Liver (tissue), 8 donors: ENCODE measurements at regions not wholly inside any gene's neighbourhood (a gene's known extent, or its start where the extent isn't known, plus 50 kb on each side); places are given as distances from the start of the nearest gene placed in this dataset.

Experiments
- DNase-seq: peaks from one replicate; pipeline ENCODE4 v3.0.0-alpha.2; 2017; ENCODE audit warnings: low spot score
- H3K27ac ChIP-seq, 2 donors: one replicate each; pipeline ENCODE4 v1.7.0; 2013; ENCODE audit warnings: inconsistent platforms in 2 of 2, low read length in 2 of 2, control low read depth in 1 of 2, low read depth in 1 of 2, mild to moderate bottlenecking in 1 of 2
- H3K27me3 ChIP-seq, 4 donors: one replicate each; pipeline versions ENCODE4 v1.6.1 to v1.7.0; 2013; ENCODE audit warnings: low read length in 3 of 4, inconsistent platforms in 1 of 4, mild to moderate bottlenecking in 1 of 4, moderate library complexity in 1 of 4; ENCODE audit not compliant: control insufficient read depth in 4 of 4, insufficient read depth in 4 of 4
- H3K36me3 ChIP-seq, 4 donors: one replicate each; pipeline versions ENCODE4 v1.6.1 to v1.7.0; 2013; ENCODE audit warnings: low read length in 3 of 4, mild to moderate bottlenecking in 3 of 4, low read depth in 1 of 4, moderate library complexity in 1 of 4; ENCODE audit not compliant: control insufficient read depth in 4 of 4, insufficient read depth in 3 of 4
- H3K4me1 ChIP-seq, 4 donors: one replicate each; pipeline versions ENCODE4 v1.6.1 to v1.7.0; 2013; ENCODE audit warnings: low read length in 3 of 4, mild to moderate bottlenecking in 3 of 4, moderate library complexity in 1 of 4; ENCODE audit not compliant: control insufficient read depth in 4 of 4, insufficient read depth in 4 of 4
- H3K4me3 ChIP-seq, 3 donors: one replicate each; pipeline versions ENCODE4 v1.6.1 to v1.7.0; 2013; ENCODE audit warnings: low read length in 3 of 3, control low read depth in 1 of 3, low read depth in 1 of 3, mild to moderate bottlenecking in 1 of 3
- H3K9ac ChIP-seq, 2 donors: one replicate each; pipeline ENCODE4 v1.7.0; 2013; ENCODE audit warnings: low read length in 2 of 2, mild to moderate bottlenecking in 2 of 2, moderate library complexity in 2 of 2, control low read depth in 1 of 2, low read depth in 1 of 2
- H3K9me3 ChIP-seq, 4 donors: one replicate each; pipeline versions ENCODE4 v1.6.1 to v1.7.0; 2013; ENCODE audit warnings: low read length in 3 of 4; ENCODE audit not compliant: control insufficient read depth in 4 of 4
- EGR1 ChIP-seq, 2 donors: IDR thresholded peaks; 2 replicates each; pipeline ENCODE4 v1.6.1; 2016 to 2018; ENCODE audit warnings: antibody characterized with exemption in 2 of 2, low read depth in 2 of 2
- FOXA1 ChIP-seq: IDR thresholded peaks from 2 replicates; pipeline ENCODE4 v1.6.1; 2016; ENCODE audit warnings: antibody characterized with exemption
- FOXA2 ChIP-seq: IDR thresholded peaks from 2 replicates; pipeline ENCODE4 v1.6.1; 2016; ENCODE audit warnings: antibody characterized with exemption
- GABPA ChIP-seq, 2 donors: IDR thresholded peaks in 1 of 2; conservative IDR thresholded peaks in 1 of 2; 2 replicates each; pipeline ENCODE4 v1.6.1; 2016; ENCODE audit warnings: antibody characterized with exemption in 2 of 2, mild to moderate bottlenecking in 1 of 2, moderate library complexity in 1 of 2
- HNF4A ChIP-seq, 2 donors: conservative IDR thresholded peaks; 2 replicates each; pipeline ENCODE4 v1.6.1; 2016; ENCODE audit warnings: antibody characterized with exemption in 2 of 2, mild to moderate bottlenecking in 2 of 2
- HNF4G ChIP-seq: IDR thresholded peaks from 2 replicates; pipeline ENCODE4 v1.6.1; 2016; ENCODE audit warnings: antibody characterized with exemption
- JUND ChIP-seq, 2 donors: IDR thresholded peaks; 2 replicates each; pipeline ENCODE4 v1.6.1; 2016; ENCODE audit warnings: antibody characterized with exemption in 2 of 2
- NR2F2 ChIP-seq: IDR thresholded peaks from 2 replicates; pipeline ENCODE4 v1.6.1; 2016; ENCODE audit warnings: antibody characterized with exemption
- RAD21 ChIP-seq, 2 donors: IDR thresholded peaks; 2 replicates each; pipeline ENCODE4 v1.6.1; 2016; ENCODE audit warnings: antibody characterized with exemption in 2 of 2, mild to moderate bottlenecking in 2 of 2
- RXRA ChIP-seq, 2 donors: IDR thresholded peaks; 2 replicates each; pipeline ENCODE4 v1.6.1; 2017 to 2018; ENCODE audit warnings: antibody characterized with exemption in 2 of 2, mild to moderate bottlenecking in 1 of 2
- SP1 ChIP-seq: IDR thresholded peaks from 2 replicates; pipeline ENCODE4 v1.6.1; 2018; ENCODE audit warnings: antibody characterized with exemption, mild to moderate bottlenecking
- TAF1 ChIP-seq: conservative IDR thresholded peaks from 2 replicates; pipeline ENCODE4 v1.6.1; 2016; ENCODE audit warnings: antibody characterized with exemption, mild to moderate bottlenecking
- YY1 ChIP-seq: IDR thresholded peaks from 2 replicates; pipeline ENCODE4 v1.6.1; 2016; ENCODE audit warnings: antibody characterized with exemption, mild to moderate bottlenecking
- WGBS: extraction: QIAGEN DNeasy Blood & Tissue Kit; methylation state at CpG from one replicate; pipeline ENCODE4 v1.1.7; 2013; 5-methylcytosine and 5-hydroxymethylcytosine counted together
- TF ChIP-seq, protein P1 (sequence below): IDR thresholded peaks from 2 replicates; pipeline ENCODE4 v1.6.1; 2016; ENCODE audit warnings: antibody characterized with exemption
- TF ChIP-seq, protein P2 (sequence below): fragments of 150-350 bp; IDR thresholded peaks from 2 replicates; pipeline ENCODE4 v1.5.1; 2017; ENCODE audit warnings: improper control_type of control experiment, low read depth, low read length; ENCODE audit not compliant: missing input control
- TF ChIP-seq, protein P3 (sequence below): IDR thresholded peaks from 2 replicates; pipeline ENCODE4 v1.6.1; 2016; ENCODE audit warnings: antibody characterized with exemption
- TF ChIP-seq, protein P4 (sequence below): IDR thresholded peaks from 2 replicates; pipeline ENCODE4 v1.6.1; 2016; ENCODE audit warnings: antibody characterized with exemption, mild to moderate bottlenecking
- donor health status: healthy.
- donor health status: healthy.
- donor health status: healthy.
- donor health status: healthy.
- donor health status: healthy.

DNA sequence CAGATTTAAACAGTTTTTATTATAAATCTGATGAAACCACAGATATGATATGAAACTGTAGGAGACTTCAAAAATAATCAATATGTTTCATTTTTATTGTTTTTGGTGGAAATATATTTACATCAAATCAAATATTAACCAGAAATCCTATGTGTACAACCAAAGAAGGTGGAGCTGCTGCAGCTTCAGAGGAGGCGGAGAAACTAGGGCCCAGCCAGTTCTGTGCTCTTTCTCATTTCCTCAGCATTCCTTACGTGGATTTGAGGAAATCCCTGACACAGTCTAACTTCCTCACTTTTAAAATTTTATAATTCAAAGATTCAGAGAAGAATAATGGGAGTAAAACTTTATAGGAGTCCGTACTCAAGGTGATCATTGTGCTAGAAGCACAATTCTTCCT, 610.7 kb upstream of the CPXCR1 start:
- H3K9me3 ChIP-seq = no peaks in the 10 kb centered on the region
- no peak overlapping the region for H3K27ac ChIP-seq
- H3K4me1 ChIP-seq = no peaks in the 10 kb centered on the region
- no peak overlapping the region for H3K4me3 ChIP-seq
- no peak overlapping the region for H3K9ac ChIP-seq
- no peak for DNase-seq
- H3K27me3 ChIP-seq = peaks cover 0 to 3% (median 0%) of the 10 kb centered on the region in 4 donors
- WGBS = 66% methylated on average over 3 of the region's 3 CpGs
- no peaks in the 10 kb centered on the region for H3K36me3 ChIP-seq
- TF ChIP-seq JUND (IDR thresholded peaks at IDR 0.05) = no peak
- TF ChIP-seq FOXA1 = no peak
- TF ChIP-seq, protein P1, sequence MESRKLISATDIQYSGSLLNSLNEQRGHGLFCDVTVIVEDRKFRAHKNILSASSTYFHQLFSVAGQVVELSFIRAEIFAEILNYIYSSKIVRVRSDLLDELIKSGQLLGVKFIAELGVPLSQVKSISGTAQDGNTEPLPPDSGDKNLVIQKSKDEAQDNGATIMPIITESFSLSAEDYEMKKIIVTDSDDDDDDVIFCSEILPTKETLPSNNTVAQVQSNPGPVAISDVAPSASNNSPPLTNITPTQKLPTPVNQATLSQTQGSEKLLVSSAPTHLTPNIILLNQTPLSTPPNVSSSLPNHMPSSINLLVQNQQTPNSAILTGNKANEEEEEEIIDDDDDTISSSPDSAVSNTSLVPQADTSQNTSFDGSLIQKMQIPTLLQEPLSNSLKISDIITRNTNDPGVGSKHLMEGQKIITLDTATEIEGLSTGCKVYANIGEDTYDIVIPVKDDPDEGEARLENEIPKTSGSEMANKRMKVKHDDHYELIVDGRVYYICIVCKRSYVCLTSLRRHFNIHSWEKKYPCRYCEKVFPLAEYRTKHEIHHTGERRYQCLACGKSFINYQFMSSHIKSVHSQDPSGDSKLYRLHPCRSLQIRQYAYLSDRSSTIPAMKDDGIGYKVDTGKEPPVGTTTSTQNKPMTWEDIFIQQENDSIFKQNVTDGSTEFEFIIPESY = no peak
- TF ChIP-seq HNF4G = no peak
- TF ChIP-seq, protein P2, sequence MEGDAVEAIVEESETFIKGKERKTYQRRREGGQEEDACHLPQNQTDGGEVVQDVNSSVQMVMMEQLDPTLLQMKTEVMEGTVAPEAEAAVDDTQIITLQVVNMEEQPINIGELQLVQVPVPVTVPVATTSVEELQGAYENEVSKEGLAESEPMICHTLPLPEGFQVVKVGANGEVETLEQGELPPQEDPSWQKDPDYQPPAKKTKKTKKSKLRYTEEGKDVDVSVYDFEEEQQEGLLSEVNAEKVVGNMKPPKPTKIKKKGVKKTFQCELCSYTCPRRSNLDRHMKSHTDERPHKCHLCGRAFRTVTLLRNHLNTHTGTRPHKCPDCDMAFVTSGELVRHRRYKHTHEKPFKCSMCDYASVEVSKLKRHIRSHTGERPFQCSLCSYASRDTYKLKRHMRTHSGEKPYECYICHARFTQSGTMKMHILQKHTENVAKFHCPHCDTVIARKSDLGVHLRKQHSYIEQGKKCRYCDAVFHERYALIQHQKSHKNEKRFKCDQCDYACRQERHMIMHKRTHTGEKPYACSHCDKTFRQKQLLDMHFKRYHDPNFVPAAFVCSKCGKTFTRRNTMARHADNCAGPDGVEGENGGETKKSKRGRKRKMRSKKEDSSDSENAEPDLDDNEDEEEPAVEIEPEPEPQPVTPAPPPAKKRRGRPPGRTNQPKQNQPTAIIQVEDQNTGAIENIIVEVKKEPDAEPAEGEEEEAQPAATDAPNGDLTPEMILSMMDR = no peak
- no peak for TF ChIP-seq NR2F2
- no peak for TF ChIP-seq HNF4A (conservative IDR thresholded peaks at IDR 0.05)
- TF ChIP-seq EGR1 (IDR thresholded peaks at IDR 0.05; ENCODE audit: low read depth in 2 of 2) = no peak
- no peak for TF ChIP-seq RAD21 (IDR thresholded peaks at IDR 0.05)
- no peak for TF ChIP-seq SP1
- TF ChIP-seq, protein P3, sequence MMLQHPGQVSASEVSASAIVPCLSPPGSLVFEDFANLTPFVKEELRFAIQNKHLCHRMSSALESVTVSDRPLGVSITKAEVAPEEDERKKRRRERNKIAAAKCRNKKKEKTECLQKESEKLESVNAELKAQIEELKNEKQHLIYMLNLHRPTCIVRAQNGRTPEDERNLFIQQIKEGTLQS = no peak
- TF ChIP-seq RXRA (IDR thresholded peaks at IDR 0.05) = no peak
- TF ChIP-seq, protein P4, sequence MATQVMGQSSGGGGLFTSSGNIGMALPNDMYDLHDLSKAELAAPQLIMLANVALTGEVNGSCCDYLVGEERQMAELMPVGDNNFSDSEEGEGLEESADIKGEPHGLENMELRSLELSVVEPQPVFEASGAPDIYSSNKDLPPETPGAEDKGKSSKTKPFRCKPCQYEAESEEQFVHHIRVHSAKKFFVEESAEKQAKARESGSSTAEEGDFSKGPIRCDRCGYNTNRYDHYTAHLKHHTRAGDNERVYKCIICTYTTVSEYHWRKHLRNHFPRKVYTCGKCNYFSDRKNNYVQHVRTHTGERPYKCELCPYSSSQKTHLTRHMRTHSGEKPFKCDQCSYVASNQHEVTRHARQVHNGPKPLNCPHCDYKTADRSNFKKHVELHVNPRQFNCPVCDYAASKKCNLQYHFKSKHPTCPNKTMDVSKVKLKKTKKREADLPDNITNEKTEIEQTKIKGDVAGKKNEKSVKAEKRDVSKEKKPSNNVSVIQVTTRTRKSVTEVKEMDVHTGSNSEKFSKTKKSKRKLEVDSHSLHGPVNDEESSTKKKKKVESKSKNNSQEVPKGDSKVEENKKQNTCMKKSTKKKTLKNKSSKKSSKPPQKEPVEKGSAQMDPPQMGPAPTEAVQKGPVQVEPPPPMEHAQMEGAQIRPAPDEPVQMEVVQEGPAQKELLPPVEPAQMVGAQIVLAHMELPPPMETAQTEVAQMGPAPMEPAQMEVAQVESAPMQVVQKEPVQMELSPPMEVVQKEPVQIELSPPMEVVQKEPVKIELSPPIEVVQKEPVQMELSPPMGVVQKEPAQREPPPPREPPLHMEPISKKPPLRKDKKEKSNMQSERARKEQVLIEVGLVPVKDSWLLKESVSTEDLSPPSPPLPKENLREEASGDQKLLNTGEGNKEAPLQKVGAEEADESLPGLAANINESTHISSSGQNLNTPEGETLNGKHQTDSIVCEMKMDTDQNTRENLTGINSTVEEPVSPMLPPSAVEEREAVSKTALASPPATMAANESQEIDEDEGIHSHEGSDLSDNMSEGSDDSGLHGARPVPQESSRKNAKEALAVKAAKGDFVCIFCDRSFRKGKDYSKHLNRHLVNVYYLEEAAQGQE = no peak
- TF ChIP-seq FOXA2 = no peak
- TF ChIP-seq GABPA (IDR thresholded peaks at IDR 0.05 in 1 of 2, conservative IDR thresholded peaks at IDR 0.05 in 1 of 2) = no peak
- no peak for TF ChIP-seq YY1
- no peak for TF ChIP-seq TAF1

DNA sequence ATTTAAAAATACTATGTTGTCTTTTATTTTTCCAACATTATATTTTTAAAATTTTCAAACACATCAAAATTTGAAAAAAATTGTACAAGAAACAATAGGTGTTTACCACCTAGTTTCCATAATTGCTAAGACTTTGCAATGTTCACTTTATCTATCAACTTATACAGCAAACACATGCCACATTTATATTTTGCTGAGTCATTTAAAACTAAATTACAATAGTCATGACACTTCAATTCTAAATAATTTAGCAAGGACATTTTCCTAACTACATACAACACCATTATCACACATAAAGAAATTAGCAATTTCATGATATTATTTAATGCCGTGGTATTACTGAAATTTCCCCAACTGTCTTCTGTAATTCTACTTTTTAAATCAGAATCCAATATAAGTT, 600.4 kb upstream of the CPXCR1 start:
- no peak overlapping the region for H3K9ac ChIP-seq
- DNase-seq = no peak
- H3K27me3 ChIP-seq = peaks cover 0 to 4% (median 0%) of the 10 kb centered on the region in 4 donors
- H3K4me1 ChIP-seq = no peaks in the 10 kb centered on the region
- no peak overlapping the region for H3K27ac ChIP-seq
- H3K4me3 ChIP-seq = no peak overlapping the region
- no peaks in the 10 kb centered on the region for H3K36me3 ChIP-seq
- no peaks in the 10 kb centered on the region for H3K9me3 ChIP-seq
- TF ChIP-seq YY1 (no peak), HNF4A (conservative IDR thresholded peaks at IDR 0.05) (no peak), FOXA2 (no peak), GABPA (IDR thresholded peaks at IDR 0.05 in 1 of 2, conservative IDR thresholded peaks at IDR 0.05 in 1 of 2) (no peak), RAD21 (IDR thresholded peaks at IDR 0.05) (no peak), EGR1 (IDR thresholded peaks at IDR 0.05; ENCODE audit: low read depth in 2 of 2) (no peak), FOXA1 (no peak), HNF4G (no peak), TAF1 (no peak), SP1 (no peak)
- TF ChIP-seq, protein P1 = no peak
- TF ChIP-seq, protein P4 = no peak
- TF ChIP-seq, protein P3 = no peak
- WGBS = 90% methylated on average over 1 of the region's 1 CpG
